Esophagus muscularis mucosa (tissue), 4 donors: ENCODE measurements at regions not wholly inside any gene's neighbourhood (a gene's known extent, or its start where the extent isn't known, plus 50 kb on each side); places are given as distances from the start of the nearest gene placed in this dataset.

Source experiments
- EP300 ChIP-seq: sonication (generic); formaldehyde crosslinking; IDR thresholded peaks from one replicate; pipeline ENCODE4 v1.6.1; 2017; ENCODE audit warnings: antibody characterized with exemption
- POLR2A ChIP-seq: fragments of 450-650 bp; IDR thresholded peaks from one replicate; pipeline ENCODE4 v1.6.1; 2017; ENCODE audit warnings: antibody characterized with exemption, moderate library complexity, mild to moderate bottlenecking, low read depth
- POLR2AphosphoS5 ChIP-seq, 2 donors: sonication (generic); formaldehyde crosslinking; IDR thresholded peaks; one replicate each; pipeline ENCODE4 v1.6.1; 2017; ENCODE audit warnings: antibody characterized with exemption in 2 of 2
- TF ChIP-seq, protein P1 (sequence below), 3 experiments: fragments of 200-600 bp in 2 of 3; fragments of 450-650 bp in 1 of 3; sonication (generic) in 2 of 3; IDR thresholded peaks; one replicate each; pipeline ENCODE4 v1.5.1; 2017 to 2019; ENCODE audit warnings: antibody characterized with exemption in 3 of 3, mild to moderate bottlenecking in 2 of 3, moderate library complexity in 1 of 3

DNA sequence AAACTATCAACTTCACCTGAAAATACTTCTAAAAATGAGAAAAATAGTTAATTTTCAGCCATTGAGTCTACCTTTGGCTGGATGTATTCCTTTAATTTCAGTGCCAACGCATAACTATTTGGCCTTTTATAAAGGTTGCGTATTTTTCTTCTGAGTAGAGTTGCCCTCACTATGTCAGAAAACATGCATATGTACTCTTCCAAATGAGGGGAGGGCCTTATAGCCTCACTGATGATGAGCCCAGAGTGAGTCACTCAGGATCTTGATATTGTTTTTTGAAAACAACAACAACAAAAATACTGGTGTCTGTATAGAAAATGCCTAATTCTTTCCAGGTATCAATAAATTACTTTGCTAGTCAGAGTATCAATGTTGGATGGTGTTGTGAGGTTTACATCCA, 349.3 kb downstream of the FBXO8 start:
- TF ChIP-seq, protein P1, sequence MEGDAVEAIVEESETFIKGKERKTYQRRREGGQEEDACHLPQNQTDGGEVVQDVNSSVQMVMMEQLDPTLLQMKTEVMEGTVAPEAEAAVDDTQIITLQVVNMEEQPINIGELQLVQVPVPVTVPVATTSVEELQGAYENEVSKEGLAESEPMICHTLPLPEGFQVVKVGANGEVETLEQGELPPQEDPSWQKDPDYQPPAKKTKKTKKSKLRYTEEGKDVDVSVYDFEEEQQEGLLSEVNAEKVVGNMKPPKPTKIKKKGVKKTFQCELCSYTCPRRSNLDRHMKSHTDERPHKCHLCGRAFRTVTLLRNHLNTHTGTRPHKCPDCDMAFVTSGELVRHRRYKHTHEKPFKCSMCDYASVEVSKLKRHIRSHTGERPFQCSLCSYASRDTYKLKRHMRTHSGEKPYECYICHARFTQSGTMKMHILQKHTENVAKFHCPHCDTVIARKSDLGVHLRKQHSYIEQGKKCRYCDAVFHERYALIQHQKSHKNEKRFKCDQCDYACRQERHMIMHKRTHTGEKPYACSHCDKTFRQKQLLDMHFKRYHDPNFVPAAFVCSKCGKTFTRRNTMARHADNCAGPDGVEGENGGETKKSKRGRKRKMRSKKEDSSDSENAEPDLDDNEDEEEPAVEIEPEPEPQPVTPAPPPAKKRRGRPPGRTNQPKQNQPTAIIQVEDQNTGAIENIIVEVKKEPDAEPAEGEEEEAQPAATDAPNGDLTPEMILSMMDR (IDR thresholded peaks at IDR 0.05): no peak
- no peak for TF ChIP-seq POLR2A
- no peak for TF ChIP-seq EP300
- no peak for TF ChIP-seq POLR2AphosphoS5 (IDR thresholded peaks at IDR 0.05)
